ENCODE measurements at regions not wholly inside any gene's neighbourhood (a gene's known extent, or its start where the extent isn't known, plus 50 kb on each side); places are given as distances from the start of the nearest gene placed in this dataset.

DNA sequence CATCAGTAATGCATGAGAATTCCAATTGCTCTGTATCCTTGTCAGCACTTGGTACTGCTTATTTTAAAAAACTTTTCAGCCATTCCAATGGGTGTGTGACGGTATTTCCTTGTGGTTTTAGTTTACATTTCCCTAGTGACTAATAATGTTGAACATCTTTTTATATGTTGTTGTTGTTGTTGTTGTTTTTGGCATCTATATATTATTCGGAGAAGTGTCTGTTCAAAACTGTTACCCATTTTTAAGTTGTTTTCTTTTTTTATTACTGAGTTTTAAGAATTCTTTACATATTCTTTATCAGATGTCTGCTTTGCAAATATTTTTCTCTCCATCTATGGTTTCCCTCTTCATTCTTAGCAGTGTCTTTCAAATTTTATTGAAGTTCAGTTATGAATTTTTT, 231.1 kb upstream of the POU3F1 start:
- ChIA-PET POLR2A (interaction anchor here (0.7 to 1.0 kb wide), 2 partner anchors 15 to 173 kb away, joined by 3 read pairs; no protein-coding TSS in a partner anchor), CTCF (ENCODE audit: low intra/inter-chr PET ratio) (no interaction called here)
- Histone ChIP-seq H3K9me3 (replicated peaks; ENCODE audit: control insufficient read depth, insufficient read depth, low read depth, low read length) (no peaks in the 10 kb centered on the region), H2AFZ (ENCODE audit: low read depth, low read length) (no peak overlapping the region), H3K36me3 (ENCODE audit: control insufficient read depth, insufficient read depth, low read length) (no peaks in the 10 kb centered on the region), H3K27me3 (ENCODE audit: control insufficient read depth in 2 of 2, insufficient read depth in 2 of 2, low read length in 2 of 2) (no peaks in the 10 kb centered on the region), H3K27ac (ENCODE audit: extremely low read depth, low read depth, low read length) (no peak overlapping the region), H3K4me1 (replicated peaks in 1 of 2; ENCODE audit: control insufficient read depth in 2 of 2, insufficient read depth in 2 of 2, low read length in 2 of 2) (peaks cover 0 to 5% of the 10 kb centered on the region in 2 experiments; a peak in 1 of 5 replicates), H3K9me1 (ENCODE audit: control insufficient read depth, insufficient read depth, low read length) (no peaks in the 10 kb centered on the region), H4K20me1 (replicated peaks; ENCODE audit: control insufficient read depth, insufficient read depth, low read length) (no peaks in the 10 kb centered on the region), H3K9ac (ENCODE audit: insufficient read depth in 1 of 2, low read depth in 2 of 2, low read length in 2 of 2) (no peak overlapping the region), H3K4me2 (ENCODE audit: insufficient read depth, low read length) (no peak overlapping the region), H3K4me3 (no peak overlapping the region), H3K79me2 (ENCODE audit: control insufficient read depth, insufficient read depth, low read length) (no peaks in the 10 kb centered on the region)
- intact Hi-C loops (cut with micrococcal nuclease) (no loop called here), in situ Hi-C loops (cut with MboI) (no loop called here)
- WGBS (ENCODE audit: insufficient coverage, low coverage, missing lambda C conversion rate), result 39% methylated on average over 2 of the region's 2 CpGs
- ATAC-seq (no peak), FAIRE-seq (no peak), DNase-seq (ENCODE audit: extremely low read depth in 1 of 4, low spot score in 3 of 4) (no peak)
- no peak for TF ChIP-seq PCBP1 (IDR thresholded peaks at IDR 0.05; ENCODE audit: low read depth, low read length, poor library complexity, severe bottlenecking)
- TF ChIP-seq, protein P1, sequence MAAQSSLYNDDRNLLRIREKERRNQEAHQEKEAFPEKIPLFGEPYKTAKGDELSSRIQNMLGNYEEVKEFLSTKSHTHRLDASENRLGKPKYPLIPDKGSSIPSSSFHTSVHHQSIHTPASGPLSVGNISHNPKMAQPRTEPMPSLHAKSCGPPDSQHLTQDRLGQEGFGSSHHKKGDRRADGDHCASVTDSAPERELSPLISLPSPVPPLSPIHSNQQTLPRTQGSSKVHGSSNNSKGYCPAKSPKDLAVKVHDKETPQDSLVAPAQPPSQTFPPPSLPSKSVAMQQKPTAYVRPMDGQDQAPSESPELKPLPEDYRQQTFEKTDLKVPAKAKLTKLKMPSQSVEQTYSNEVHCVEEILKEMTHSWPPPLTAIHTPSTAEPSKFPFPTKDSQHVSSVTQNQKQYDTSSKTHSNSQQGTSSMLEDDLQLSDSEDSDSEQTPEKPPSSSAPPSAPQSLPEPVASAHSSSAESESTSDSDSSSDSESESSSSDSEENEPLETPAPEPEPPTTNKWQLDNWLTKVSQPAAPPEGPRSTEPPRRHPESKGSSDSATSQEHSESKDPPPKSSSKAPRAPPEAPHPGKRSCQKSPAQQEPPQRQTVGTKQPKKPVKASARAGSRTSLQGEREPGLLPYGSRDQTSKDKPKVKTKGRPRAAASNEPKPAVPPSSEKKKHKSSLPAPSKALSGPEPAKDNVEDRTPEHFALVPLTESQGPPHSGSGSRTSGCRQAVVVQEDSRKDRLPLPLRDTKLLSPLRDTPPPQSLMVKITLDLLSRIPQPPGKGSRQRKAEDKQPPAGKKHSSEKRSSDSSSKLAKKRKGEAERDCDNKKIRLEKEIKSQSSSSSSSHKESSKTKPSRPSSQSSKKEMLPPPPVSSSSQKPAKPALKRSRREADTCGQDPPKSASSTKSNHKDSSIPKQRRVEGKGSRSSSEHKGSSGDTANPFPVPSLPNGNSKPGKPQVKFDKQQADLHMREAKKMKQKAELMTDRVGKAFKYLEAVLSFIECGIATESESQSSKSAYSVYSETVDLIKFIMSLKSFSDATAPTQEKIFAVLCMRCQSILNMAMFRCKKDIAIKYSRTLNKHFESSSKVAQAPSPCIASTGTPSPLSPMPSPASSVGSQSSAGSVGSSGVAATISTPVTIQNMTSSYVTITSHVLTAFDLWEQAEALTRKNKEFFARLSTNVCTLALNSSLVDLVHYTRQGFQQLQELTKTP (IDR thresholded peaks at IDR 0.05; ENCODE audit: low read depth in 1 of 2, partially characterized antibody in 2 of 2), result peak in 1 of 2 experiments; percentile 94
- BruUV-seq (replicated peaks), result no TSS peak

Data from K562 (cell line).